ENCODE measurements at regions not wholly inside any gene's neighbourhood (a gene's known extent, or its start where the extent isn't known, plus 50 kb on each side); places are given as distances from the start of the nearest gene placed in this dataset.

DNA sequence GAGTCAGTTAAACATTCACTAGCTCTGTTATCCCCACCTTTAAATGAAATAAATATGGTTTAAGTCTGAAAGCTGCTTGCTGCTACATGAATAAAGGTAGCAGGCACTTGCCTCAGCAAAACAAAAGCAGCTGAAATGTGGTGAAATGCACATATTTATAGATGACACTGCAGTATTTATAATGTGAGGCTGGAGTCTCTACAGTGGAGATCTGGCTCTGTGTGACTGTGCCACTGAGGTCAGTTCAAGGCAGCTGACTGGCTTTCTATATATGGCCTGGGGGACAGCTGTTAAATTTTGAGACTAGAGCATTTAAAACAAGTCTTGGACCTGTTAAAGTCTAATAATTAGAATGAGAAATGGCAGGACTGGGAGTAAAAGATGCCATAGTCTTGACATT, 859.6 kb upstream of the SEMA6A start:
- DNase-seq (ENCODE audit: low read depth, low spot score): no peak

DNA sequence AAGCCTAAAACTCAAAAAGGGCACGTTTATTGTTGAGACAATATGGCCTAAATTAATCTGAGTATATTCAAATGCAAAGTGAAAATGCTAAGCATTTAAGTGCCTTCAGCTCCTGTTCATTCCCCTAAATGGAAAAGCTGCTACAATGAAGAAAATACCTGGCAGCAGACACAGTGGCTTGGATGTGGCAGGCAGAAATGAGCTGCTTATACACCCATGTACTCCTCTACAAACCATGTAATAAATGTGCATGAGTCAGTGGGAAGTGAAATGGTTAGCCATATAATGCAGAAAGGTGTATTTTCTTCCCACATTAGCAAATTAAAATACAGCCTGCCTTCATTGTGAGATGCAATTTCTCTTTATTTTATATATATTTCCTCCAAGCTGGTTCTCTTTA, 859.2 kb upstream of the SEMA6A start:
- no peak for DNase-seq (ENCODE audit: low read depth, low spot score)

DNA sequence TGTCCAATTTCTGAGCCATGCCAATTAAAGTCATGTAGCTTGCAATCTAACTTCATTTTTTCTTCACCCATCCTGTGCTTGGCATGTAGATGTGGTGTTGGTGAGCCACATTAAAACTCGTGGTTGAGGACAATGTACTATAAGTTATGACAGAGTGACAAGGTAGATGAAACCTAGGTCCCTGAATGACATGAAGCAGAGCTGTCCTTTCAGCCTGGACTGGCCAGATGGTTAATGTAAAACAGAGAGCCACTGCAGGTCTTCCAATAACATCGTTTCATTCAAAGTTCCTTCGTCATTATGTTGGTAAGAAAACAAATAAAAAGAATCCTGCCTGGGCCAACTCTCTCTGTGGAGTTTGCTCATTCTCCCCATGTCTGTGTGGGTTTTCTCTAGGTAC, 856.5 kb upstream of the SEMA6A start:
- no peak for DNase-seq (ENCODE audit: low read depth, low spot score)

DNA sequence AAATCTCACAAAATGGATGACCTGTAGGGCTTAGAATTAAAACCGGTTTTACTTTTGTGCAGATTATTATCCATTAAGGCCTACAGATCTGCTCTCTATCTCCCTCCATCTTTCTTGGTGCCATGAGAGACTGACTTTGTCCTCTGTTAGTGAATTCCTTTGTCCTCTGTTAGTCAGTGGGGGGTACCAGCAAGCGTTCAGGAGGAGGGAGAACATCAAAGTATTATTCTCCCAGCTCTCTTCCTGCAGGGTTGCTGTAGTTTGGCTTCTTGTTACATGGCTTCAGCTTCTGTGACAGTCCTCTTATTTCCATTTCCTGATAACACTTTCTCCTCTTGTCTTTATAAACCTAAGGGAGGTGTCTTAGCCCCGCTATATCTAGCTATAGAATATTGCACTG, 850.5 kb upstream of the SEMA6A start:
- DNase-seq (ENCODE audit: low read depth, low spot score): peak; percentile 17

DNA sequence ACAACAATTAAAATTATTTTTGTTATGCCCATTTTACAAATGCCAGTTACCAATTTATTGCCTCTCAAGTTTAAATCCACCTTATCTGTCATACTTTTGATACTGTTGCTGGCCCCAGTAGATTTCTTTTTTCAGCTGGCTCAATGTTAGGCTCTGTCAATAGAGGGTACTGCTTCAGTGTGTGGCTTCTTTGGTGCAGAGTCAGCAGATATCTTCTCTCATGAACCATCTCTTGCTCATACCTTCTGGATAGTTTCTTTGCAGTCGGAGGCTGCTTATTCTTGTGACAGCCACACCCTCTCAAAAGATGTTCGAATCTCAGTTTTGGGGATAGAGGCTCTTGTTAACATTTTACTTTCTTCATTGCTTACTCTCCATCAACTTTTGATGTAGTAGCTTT, 849.9 kb upstream of the SEMA6A start:
- DNase-seq (ENCODE audit: low read depth, low spot score): no peak

DNA sequence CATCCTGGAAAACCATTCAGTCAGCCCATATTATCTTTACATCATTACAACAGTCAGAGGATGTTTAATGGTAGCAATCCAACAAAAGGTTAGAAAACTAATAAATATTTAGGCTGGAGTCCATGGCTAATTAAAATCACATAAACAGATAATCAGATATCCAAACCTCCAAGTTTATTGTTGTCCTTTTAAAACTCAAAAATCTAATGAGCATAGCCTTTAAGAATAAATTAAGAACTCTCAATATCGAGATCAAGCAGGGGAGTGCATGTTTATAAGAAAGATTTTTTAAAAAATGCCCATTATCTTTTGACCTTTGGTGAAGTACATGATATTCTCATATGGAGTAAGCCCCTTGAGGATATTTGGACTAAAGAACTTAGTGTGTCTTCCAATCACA, 842.9 kb upstream of the SEMA6A start:
- DNase-seq (ENCODE audit: low read depth, low spot score): no peak

DNA sequence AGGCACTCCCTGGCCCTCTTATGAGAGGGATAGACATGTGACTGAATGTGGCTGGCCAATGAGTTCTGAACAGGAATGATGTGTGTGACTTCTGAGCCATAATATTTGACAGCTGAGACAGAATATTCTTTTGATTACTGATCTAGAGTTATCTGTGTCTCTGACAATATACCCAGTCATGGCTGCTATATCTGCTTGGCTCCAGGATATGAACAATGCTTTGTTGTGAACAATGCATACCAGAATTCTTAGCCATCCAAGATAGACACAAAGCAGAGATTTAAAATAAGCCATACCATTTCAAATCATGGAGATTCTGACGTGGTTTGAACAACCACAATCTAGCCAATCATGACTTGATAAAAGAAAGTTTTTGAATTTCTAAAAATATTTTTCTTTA, 840.3 kb upstream of the SEMA6A start:
- no peak for DNase-seq (ENCODE audit: low read depth, low spot score)

DNA sequence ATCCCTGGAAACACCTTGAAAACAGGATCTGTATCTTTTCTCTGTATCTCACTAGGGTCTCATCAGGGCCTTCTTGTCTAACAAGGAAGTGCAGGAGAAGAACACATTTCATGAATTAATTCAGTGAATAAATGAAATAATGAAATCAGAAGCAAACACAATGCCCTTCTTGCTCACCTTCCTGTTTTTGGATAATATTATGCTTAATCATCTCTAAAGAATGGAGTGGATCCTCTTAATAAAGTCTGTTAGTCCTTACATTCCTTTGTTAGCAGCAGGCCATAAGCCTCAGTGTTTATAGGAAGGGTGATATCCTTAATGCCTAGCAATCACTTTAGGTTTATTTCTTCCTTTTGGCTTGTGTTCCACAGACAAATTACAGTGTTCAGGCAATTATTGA, 837.1 kb upstream of the SEMA6A start:
- no peak for DNase-seq (ENCODE audit: low read depth, low spot score)

DNA sequence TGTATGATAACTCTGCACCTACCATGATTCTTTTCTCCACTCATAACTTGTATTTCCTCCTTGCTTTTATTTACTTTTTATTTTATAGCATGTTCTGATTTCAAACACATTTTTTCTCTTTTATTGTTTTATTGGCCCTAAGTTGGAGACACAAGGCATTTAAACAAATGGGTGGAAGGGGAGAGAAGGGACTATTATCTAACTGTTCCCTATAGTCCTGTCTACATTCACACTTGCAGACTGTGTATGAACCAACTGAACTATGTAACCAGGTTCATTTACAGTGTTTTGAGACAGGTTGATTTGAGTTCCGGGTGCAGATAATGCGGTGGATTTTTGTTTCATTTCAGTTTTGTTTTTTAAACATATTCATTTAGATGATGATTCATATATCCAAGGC, 830.6 kb upstream of the SEMA6A start:
- no peak for DNase-seq (ENCODE audit: low read depth, low spot score)

DNA sequence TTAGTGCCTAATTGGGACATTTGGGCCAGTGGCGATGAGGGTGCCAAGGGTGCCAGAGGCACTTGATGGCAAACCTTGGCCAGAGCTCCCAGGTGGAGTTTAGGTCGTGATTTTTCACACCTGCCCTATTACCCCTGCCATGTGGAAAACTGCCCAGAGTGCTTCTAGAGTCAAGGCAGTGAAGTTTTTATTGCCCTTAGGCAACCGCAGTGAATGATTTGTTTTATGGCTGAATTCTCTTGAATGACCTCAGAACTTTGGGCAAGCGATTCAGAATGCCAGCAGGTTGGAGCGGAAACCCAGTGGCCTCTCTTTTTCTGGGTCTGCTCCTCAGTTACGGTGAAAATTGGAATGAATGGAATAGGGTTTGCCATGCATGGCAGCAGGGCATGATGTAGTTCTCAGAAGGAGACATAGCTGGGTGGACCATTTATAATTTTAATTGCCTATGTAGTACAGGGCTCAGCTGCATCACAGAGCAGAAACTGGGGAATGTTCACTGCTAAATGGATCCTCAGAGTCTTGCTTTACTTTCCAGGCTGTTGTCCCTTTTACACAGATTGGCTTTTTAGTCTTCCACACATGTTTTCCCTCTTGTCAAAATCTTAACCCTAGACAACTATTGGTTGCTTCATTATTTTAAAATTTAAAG, 820.0 kb upstream of the SEMA6A start:
- DNase-seq (ENCODE audit: low read depth, low spot score): no peak

DNA sequence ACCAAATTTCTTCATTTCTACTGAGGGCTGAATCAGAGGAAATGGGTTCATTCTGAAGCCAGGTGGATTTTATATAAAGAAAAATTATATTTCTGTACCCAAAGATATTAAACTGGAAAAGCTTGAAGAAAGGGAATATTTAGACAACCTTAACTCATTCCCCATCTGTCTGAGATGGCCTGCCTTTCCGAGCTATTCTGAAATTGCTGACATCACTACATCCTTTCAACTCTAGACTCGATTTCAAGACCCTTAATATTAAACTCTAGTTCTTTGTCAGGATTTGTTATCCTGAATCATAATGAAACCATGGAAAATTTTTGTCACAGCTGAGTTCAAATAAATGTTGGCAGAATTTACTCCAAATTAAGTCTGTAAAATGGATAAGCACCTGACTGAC, 818.5 kb upstream of the SEMA6A start:
- no peak for DNase-seq (ENCODE audit: low read depth, low spot score)

DNA sequence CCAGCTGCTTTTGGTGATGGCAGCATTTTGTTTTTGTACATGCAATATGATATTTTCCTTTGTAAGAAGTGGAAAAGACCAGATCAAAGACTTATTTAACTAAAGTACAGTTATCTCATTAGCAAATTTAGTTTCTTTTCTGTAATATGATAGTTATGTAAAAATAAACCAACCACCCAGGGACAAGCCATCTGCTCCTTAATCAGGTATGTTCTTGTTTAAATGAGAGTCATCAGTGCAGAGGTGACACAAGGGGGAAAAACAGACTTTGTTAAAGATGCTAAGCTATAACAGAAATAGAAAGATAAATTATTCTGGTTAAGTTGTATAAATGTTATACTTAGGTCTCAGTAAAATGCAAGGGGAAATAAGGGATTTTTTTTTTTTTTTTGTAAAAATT, 805.7 kb upstream of the SEMA6A start:
- no peak for DNase-seq (ENCODE audit: low read depth, low spot score)

DNA sequence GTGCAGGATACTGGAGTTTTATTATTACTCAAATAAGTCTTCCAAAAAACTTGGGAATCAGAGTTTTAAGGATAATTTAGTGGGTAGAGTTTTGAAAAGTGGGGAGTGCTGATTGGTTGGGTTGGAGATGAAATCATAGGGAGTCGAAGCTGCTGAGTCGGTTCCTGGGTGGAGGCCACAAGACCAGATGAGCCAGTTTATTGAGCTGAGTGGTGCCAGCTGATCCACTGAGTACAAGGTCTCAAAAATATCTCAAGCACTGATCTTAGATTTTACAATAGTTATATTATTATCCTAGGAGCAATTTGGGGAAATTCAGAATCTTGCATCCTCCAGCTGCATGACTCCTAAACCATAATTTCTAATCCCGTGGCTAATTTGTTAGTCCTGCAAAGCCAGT, 804.9 kb upstream of the SEMA6A start:
- DNase-seq (ENCODE audit: low read depth, low spot score): no peak

DNA sequence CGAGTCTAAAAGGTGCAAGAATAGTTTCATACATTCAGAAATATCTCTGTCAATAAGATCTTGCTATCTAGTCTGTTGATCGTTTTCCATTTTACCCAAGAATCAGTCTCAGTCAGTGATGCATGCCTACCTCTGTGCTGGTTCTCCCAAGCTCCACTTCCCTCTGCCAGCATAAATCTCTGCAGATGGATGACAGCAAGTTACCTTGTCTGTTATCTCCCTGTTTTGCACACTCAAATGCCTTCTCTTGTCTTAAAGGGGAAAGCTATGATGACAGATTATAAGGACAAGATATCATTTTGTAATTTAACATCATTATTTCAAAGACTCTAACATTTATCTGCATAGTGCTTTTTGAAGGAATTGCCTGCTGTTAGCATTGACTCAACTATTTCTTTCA, 802.1 kb upstream of the SEMA6A start:
- no peak for DNase-seq (ENCODE audit: low read depth, low spot score)

DNA sequence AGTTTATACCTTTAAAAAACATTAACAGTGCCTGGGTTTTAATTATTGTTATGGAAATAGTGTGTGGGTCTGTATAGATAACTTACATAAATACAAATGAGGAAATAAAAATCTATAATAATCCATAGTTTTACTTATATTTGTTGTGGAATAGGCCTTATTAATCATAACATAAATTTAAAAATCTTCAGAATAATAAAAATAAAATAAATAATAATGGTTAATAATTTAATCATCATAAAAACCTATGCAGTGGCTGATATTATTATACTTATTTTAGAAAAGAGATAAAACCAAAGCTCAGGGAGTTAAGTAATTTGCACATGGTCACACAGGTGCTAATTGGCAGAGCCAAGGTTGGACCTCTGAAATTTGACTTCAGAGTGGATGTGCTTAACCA, 785.3 kb upstream of the SEMA6A start:
- no peak for DNase-seq (ENCODE audit: low read depth, low spot score)

DNA sequence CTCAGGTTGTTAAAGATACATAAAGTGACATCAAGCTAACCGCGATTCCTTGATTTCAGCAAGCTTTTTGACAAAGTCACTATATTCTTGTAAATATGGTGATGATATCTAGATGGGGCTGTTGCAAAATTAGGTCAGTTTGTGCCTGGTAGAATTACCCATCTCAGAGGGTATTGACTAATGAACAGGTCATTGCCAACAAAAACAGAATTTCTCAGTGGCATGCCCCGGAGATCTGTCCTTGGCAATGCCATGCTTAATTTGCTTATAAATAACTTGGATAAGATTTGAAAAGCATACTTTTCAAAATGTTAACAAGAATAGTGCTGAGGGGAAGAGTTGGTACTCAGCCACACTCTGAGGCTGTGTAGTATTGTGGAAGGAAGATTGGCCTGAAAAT, 783.3 kb upstream of the SEMA6A start:
- no peak for DNase-seq (ENCODE audit: low read depth, low spot score)

DNA sequence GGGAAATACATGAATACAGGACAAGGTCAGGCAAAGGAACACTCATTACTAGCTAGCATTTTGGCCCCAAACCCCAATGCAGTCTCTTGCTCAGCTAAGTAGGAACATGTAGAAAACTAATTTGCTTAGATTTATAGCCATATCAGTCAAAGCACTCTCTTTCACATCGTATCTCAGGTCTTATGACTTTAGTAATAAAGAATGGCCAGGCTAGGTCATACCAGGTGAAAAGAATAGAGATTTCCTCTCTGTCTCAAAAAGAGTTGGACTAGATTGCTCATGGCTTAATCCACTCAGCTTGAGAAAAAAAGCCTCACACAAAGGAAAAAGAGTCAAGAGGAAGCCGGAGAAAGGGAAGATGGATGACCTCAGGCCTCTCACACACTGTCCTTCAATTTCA, 772.7 kb upstream of the SEMA6A start:
- no peak for DNase-seq (ENCODE audit: low read depth, low spot score)

DNA sequence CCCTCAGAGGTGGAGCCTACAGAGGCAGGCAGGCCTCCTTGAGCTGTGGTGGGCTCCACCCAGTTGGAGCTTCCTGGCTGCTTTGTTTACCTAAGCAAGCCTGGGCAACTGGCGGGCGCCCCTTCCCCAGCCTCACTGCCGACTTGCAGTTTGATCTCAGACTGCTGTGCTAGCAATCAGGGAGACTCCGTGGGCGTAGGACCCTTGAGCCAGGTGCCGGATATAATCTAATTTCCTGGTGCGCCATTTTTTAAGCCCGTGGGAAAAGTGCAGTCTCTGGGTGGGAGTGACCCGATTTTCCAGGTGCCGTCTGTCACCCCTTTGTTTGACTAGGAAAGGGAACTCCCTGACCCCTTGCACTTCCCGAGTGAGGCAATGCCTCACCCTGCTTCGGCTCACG, 769.1 kb upstream of the SEMA6A start:
- DNase-seq (ENCODE audit: low read depth, low spot score): peak; percentile 73

DNA sequence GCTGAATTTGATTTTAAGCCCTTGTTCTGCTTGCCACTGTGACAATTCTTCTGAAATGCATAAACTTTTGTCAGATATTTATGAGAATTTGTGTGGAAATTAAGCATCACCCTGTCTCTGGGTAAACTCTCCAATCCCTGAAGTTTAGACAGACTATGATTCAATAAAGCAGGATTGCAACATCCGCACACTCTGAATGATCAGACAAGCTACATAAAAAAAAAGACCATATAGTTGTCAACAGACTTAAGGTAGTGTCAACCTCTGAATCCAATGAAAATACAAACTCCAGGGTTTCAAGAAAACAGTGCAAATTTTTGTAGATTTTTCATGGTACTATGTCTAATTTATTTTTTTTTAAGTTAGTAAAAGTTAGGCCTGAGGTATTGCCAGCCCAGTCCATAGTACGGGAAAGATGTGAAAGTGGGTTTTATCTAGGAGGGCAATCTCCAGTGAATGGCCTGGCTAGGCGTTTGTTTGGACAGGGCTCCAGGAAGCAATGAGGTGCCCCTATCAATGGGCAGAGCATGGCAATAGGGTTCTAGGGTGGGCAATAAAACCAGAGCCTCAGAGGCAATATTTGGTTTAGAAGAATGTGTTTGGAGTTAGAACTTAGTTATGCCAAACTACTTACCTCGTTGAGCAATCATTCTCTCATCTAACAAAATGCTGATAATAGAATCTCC, 762.6 kb upstream of the SEMA6A start:
- DNase-seq (ENCODE audit: low read depth, low spot score): no peak

DNA sequence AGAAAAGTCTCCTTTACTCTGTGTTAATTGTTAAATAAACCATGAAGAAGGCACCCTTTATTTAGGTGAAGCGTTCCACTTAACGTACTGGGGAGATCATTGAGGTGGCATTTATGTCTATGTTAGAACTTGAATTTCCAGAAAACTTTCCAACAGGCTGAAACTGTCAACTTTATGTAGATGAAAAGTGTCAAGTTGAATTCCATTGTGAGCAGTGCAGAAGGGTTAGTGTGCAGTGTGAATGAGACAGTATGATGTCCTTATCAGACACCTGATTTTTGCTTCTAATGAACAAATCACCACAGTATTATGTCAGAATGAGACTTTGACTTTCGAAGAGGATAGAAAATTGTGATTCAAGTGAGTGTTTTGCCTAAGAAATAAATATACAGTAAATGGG, 761.6 kb upstream of the SEMA6A start:
- no peak for DNase-seq (ENCODE audit: low read depth, low spot score)

DNA sequence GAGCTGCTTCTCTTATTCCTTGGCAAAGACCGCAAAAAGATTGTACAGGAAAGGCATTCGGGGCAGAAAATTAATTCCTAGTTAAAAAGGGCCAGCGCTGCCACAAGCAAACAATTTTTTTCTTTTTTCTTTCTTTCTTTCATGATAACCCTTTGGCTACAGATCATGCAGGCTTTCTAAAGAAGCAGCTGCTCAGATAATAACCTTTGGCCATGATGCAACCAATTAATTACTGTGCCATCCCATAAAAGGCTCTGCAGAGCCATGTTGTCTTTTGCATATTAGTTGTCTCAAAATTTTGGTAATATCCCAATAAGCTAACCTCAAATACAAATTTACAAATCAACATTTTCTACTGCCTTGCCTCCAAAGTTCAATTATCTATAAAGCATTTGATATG, 758.4 kb upstream of the SEMA6A start:
- DNase-seq (ENCODE audit: low read depth, low spot score): no peak

DNA sequence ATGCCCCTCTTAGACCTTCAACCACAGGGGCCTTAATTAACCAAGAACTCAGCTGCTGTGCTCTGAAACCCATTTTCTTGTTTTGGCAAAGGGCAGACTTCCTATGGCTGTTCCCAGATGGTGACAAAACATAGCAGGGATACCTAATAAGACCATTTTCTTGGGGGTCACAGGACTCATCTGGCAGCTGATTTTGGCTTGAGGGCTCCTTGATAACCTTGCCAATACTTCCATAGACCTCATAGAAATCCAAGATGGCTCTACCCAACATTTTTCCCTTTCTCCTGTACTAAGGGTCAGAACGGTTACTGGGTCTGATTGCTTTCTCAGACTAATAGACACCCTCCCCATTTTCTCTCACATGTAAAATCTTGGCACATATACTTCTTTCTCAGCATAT, 757.7 kb upstream of the SEMA6A start:
- no peak for DNase-seq (ENCODE audit: low read depth, low spot score)

DNA sequence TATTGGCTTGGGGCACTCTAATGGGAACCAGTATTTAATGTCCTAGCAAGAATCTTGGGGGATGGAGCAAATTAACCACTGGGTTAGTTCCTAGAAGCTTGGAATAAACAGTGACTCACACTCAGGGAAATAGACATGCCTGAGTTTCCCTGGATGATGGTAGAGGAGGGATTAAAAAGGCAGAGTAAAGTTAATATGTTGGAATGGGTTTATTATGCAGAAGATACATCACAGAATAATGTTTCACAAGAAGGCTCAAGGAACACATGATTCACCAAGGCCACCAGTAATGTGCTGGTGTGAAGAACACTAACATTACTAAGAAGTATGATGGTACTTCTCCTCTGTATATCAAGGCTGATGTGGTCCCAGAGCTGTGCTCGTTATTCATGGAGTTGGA, 752.9 kb upstream of the SEMA6A start:
- no peak for DNase-seq (ENCODE audit: low read depth, low spot score)

DNA sequence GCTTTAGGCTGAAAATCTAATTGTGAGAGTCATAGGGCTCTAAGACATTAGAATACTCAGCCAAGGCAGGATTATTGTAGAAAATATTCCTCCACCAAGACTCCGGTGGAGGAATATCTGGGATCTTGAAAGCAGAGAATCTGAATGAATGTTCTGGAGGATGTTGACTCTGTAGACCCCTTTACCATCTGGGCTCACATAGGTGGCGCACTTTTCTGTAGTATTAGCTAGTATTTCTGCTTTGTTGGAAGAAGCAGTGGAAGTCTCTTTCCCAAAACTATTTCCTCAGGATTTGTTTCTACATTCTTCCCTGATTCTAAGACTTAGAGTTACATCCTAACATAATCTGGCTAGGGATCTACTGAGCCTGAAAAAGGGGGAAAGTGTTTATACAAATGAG, 752.4 kb upstream of the SEMA6A start:
- DNase-seq (ENCODE audit: low read depth, low spot score): no peak

Measured in ELF-1 (cell line).